Liver (tissue), 1 donor: ENCODE measurements at regions not wholly inside any gene's neighbourhood (a gene's known extent, or its start where the extent isn't known, plus 50 kb on each side); places are given as distances from the start of the nearest gene placed in this dataset.

Experiments
- FOXA1 ChIP-seq: IDR thresholded peaks from 2 replicates; pipeline ENCODE4 v1.6.1; 2016; ENCODE audit warnings: antibody characterized with exemption
- TF ChIP-seq, protein P1 (sequence below): IDR thresholded peaks from 2 replicates; pipeline ENCODE4 v1.6.1; 2016; ENCODE audit warnings: antibody characterized with exemption

DNA sequence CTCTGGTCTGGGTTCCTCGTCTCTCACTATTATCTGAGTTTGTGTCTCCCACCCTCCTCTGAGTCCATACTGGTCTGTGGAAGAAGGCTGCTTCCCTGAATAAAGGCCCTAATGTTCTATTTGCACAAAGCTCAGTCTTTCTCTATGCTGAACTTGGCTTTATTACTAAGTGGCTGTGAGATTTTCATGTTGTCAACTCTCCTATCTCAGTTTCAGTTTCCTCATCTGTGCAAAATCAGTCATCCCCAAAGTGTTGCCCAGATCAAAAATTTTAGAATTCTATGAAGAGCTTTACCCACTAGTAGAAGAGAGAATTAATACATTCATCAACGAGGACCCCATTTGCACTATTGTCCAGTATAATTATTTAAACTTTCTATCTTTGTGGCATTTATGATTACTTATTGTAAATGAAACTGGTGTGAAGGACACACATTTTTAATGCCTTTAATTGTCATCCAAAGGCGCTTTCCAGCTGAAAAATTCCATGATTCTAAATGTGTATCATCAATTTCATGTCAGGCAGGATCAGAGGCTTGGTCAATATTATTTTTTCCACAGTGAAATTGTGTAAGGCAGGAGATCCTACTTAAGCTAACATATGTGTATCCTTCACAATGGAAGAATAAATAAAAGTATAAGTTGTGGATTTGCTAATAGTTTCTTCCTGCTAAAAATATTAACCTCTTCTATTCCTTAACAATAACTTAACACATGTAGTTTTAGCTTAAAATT is 79.1 kb upstream of the EEA1 start:
- TF ChIP-seq, protein P1, sequence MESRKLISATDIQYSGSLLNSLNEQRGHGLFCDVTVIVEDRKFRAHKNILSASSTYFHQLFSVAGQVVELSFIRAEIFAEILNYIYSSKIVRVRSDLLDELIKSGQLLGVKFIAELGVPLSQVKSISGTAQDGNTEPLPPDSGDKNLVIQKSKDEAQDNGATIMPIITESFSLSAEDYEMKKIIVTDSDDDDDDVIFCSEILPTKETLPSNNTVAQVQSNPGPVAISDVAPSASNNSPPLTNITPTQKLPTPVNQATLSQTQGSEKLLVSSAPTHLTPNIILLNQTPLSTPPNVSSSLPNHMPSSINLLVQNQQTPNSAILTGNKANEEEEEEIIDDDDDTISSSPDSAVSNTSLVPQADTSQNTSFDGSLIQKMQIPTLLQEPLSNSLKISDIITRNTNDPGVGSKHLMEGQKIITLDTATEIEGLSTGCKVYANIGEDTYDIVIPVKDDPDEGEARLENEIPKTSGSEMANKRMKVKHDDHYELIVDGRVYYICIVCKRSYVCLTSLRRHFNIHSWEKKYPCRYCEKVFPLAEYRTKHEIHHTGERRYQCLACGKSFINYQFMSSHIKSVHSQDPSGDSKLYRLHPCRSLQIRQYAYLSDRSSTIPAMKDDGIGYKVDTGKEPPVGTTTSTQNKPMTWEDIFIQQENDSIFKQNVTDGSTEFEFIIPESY: no peak
- no peak for TF ChIP-seq FOXA1
